HG02870 (cell line): ENCODE measurements at regions not wholly inside any gene's neighbourhood (a gene's known extent, or its start where the extent isn't known, plus 50 kb on each side); places are given as distances from the start of the nearest gene placed in this dataset.
"Not testable (repeated sequence)": the region's sequence is repeated elsewhere in the genome, so short reads cannot be mapped to it uniquely, and the experiment has no call there.

Experiments
- ATAC-seq: cut with Tn5 transposase; IDR thresholded peaks from one replicate; pipeline ENCODE4 v1.9.1; 2021; ENCODE audit warnings: mild to moderate bottlenecking, moderate library complexity; ENCODE audit not compliant: unreplicated experiment

- no peak for ATAC-seq
Measured at GRCh38 chr12:105479710-105480109, 149.2 kb downstream of the C12orf75 start.

DNA sequence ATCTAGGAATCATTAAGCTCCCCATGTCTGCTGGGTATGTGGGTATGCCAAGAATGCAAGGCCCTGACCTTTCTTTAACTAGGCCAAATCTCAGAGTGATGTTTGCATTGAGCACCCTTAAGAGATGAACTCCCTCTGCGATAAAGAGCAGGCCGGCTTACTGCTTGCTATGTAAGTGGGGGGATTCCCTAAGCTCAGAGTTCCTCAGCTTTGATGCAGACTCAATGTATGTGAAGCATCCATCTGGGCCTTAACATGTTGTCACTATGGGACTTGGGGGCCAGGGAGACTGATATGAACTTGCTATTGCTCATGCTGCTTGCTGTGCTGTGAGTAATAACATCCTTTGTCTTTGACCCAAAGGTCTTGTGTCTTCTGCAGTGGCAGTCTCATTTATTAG, 149.7 kb downstream of the C12orf75 start:
- ATAC-seq: no peak

- ATAC-seq: no peak
Measured at GRCh38 chr12:105481392-105482300, 151.2 kb downstream of the C12orf75 start.

DNA sequence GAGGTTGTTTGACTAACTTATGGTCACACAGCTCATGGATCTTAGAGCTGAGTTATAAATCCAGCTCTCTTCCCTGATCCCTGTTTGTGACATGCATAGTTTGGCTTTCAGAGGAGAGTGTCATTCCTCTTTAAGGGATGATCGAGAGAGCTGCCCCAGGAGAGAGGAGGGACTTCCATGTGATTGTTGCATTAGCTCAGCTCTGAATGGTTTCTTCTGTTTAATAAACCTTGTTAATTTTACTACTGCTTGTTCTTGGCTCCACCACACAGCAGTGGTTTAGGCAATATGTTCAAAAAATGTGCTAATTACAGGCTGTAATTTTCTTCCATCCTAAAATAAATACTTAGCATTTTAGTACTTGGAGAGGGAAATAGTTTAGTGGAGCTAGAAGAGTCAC, 152.5 kb downstream of the C12orf75 start:
- no peak for ATAC-seq

GRCh38 chr12:105483691-105484090, 153.2 kb downstream of the C12orf75 start:
- ATAC-seq: no peak

DNA sequence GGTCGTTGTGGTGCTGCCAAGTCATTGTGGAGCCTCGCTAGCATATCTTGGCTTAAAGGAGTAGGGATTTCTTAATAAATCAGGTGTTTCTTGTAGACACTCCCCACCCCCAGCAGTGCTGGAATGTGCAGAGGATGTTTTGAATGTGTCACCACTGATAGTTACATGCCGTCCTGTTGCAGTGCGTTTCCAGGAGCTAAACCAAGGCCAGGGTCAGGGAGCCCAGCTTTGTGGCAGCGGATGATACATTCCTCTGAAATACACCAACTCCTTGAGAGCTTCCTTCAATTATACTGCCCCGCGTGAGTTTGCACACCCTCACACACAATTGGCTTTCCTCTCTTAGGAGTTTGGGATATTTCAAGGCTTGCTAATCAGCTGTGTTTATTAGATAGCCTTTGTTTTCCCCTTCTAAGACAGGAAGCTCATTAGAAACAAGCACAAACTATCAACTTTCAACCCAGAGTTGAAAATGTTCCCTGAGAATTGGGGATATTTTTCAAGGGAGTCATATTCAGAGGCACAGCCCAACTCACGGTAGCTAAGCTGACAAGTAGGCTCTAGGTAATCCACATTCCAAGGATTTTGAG, 154.9 kb downstream of the C12orf75 start:
- ATAC-seq: no peak

DNA sequence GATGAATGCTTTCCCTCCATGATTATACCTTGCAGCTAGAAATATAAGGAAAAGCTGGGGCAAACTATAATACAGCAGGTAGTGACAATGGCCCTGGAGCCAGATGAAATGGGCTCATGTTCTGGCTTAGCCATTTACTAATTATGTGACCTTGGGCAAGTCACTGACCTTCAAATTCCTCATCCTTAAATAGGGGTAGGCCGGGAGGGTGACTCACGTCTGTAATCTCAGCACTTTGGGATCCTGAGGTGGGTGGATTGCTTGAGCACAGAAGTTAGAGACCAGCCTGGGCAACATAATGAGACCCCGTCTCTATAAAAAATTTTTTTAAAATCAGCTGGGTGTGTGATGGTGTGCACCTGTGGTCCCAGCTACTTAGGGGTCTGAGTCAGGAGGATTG, 155.4 kb downstream of the C12orf75 start:
- ATAC-seq: no peak

DNA sequence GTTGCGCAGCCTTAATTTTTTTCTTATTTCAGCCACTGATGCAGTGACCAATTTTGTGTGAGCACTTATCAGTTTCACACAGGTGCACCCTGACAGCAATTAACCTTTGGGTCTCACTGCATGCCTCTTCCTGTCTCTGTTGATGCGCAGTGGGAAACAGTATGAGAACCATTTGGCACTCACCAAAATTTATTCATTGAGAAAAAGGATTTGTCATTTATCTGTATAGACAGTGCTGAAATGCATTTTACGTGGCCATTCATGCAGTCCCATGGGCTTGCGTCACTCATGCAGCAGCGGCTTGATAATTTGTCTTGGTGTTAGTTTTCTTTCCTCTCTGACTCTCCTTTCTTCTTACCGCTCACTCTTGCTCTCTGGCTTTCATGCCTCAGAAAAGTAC, 157.5 kb downstream of the C12orf75 start:
- ATAC-seq: no peak

DNA sequence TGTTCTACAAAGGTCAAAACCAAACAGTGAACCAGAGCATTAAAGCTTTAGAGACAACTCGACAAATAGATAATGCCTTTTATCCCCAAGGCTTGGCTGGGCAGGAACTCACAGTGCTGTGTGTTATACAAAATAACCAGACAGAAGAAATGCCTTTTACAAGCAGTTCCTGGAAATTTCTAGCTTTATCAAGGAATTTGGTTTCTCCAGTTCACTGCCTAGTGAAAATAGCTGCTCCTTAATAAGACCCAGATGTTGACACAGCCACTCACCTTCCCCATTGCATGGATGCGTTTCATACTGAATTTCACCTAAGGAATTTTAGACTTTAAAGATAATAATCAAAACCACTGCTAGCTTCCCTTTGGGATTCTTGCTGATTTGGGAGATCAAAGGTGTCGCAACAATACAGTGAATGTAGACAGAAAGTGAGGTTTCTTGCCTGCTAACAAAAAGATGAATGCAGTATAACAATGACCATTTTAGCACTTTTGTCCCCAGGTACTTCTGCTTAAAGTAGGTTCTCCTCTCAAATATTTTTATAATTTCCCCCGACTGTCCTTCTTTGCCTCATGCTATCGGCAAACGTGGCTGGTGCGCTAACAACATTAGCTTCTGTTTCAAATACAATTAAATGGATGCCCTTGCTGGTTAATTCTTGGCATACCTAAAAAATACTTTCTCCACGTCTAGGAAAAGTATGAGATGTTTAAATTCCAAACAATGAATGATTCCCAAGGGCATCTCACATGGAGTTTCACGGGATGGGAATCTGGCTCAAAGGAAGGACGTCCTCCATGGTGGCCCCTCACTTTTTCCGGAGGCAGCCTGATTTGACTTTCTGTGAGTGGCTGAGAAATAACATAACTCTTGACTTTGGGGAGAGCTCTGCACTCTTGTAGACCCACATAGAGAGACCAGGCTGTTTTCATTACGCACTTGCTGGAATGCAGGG, 162.4 kb downstream of the C12orf75 start:
- ATAC-seq: no peak

GRCh38 chr12:105499205-105499604, 168.7 kb downstream of the C12orf75 start:
- no peak for ATAC-seq

GRCh38 chr12:105500676-105501075, 170.2 kb downstream of the C12orf75 start:
- ATAC-seq: not testable (repeated sequence)

DNA sequence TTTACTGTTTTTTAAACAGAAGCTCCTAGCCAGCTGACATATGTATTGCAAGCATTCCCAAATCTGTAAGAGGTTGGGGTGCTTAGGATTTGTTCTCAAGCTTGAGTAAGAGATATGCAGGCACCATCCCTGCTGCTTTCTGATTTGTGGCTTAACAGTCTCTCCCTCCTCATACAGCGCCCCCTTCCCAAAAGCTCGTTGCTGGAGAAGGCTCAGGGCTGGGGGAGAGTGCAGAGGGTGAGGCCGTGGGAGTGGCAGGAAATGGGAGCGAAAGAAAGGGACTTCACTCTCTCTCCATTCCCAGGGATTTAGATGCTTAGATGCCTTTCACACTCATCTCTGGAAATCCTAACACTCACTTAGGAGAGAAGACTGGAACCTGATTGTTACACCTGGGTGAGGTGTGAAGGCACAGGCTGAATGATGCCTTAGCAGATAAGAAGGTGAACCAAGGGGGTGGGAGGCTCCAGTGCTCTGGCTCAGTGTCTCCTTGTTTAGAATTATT, 172.0 kb downstream of the C12orf75 start:
- ATAC-seq: no peak

DNA sequence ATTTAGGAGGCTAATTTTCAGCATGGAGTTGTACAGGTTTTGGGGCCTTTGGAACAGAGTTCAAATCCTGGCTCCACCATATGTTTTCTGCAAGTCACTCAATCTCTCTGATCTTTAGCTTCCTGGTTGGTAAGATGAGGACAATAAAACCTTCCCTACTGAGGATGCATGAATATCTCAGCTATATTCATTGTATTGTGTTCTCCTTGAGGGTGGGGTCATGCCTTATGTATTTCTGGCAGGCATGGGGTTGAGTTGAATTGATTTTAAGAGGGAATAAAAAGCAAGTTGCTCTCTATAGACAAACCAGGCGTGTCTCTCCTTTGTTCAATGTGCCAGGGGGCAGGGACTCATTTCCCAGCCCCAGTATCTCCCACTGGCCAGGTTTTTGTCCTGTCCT, 173.1 kb downstream of the C12orf75 start:
- no peak for ATAC-seq

- no peak for ATAC-seq
Measured at GRCh38 chr12:105504286-105504685, 173.8 kb downstream of the C12orf75 start.

DNA sequence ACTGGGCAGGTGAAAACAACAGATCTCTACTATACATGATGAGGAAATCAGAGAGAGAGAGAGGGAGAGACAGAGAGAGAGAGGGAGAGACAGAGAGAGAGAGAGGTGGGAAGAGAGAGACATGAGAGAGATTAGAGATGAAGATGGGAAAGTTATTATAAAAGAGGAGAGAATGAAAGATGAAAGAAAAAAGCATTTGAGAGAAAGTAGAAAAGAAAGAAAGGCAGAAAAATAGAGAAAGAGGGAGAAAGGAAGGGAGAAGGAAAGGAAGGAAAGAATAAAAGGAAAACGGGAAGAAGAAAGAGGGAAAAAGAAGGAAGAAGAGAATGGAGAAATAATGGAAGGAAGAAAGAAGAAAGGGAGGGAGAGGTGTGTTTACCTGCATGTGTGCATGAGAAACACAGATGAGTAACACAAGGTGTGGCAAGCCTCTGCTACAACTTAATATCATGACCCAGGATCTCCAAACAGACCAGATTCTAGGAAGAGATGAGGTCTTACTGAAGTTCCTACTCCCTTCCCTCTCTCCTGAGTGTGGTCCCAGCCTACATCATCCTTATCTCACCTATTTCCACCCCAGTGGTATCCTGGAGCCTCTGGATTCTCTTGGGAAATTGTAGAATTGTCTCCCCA, 176.3 kb downstream of the C12orf75 start:
- ATAC-seq: no peak

- no peak for ATAC-seq
Measured at GRCh38 chr12:105507311-105508038, 177.0 kb downstream of the C12orf75 start.

DNA sequence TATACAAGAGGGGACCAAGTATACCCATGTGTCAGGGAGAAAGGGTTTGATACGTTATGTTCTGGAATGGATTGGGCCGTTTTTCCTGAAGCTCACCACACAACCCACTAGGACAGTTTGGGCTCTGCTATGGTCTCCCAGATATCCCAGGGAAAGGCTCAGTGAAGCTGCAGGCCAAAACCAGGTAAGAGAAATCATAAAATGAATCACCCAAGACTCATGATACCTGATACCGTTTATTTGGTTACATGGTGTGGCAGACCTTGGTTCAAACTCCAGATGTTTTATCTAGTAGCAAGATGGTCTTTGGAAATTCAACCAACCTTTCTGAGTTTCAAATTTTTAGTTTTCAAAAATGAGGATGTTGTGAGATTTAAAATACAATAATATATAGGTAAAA, 177.6 kb downstream of the C12orf75 start:
- no peak for ATAC-seq

GRCh38 chr12:105510526-105510925, 180.0 kb downstream of the C12orf75 start:
- no peak for ATAC-seq

- not testable (repeated sequence) for ATAC-seq
Measured at GRCh38 chr12:105512861-105513260, 182.4 kb downstream of the C12orf75 start.
